LoVo (cell line): ENCODE measurements at regions not wholly inside any gene's neighbourhood (a gene's known extent, or its start where the extent isn't known, plus 50 kb on each side); places are given as distances from the start of the nearest gene placed in this dataset.

Source experiments
- DNase-seq: peaks from one replicate; pipeline ENCODE4 v3.0.0-alpha.2; 2016; ENCODE audit warnings: low spot score

DNA sequence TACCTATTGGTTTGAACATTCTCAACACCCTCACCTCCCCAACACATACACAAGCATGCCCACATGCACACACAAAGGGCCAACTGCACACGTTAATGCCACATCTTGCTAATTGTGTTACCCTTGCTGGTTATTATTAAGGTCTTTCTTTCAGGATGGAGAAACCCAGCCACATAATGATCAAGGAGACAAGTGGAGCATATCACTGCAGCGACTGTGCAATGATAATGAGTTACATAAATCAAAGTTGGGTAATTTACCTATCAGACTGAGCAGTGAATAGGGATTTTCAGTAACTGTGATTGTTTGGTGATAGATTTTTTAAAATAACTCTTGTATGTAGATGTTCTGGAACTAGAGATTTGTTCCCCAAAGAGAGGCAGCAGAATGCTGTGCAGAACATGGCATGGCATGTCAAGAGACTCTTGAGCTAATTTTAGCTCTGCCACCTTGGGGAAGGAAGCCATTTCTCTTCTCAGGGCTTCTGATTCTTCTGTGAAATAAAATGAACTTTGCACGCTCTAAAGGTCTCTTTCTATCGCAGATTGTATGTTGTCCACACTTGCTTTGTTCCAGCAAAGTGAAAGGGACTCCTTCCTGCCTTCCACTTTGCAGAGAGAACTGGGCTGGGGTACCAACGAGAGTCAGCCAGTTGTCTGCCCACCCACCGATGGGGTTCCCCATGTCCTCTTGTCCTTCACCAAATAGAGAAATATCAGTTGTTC, 126.0 kb upstream of the CAMK1G start:
- DNase-seq = no peak

DNA sequence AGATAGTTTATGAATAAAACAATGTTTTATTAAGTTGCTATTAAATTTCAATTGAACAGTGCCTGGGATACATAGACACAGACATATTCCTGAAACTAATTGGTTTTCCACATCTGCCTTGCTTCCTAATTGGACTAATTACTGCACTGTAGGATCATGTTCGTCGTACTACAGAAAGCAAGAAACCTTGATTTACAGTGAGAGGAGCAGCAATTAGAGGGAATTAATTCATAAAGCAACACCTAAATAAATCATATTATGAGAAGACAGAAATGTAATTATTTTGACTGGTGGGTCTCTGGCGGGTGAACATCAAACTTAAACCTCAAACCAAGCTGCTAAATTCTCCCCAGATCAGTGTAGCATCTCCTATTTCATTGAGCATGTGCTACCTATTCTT, 124.6 kb upstream of the CAMK1G start:
- no peak for DNase-seq

DNA sequence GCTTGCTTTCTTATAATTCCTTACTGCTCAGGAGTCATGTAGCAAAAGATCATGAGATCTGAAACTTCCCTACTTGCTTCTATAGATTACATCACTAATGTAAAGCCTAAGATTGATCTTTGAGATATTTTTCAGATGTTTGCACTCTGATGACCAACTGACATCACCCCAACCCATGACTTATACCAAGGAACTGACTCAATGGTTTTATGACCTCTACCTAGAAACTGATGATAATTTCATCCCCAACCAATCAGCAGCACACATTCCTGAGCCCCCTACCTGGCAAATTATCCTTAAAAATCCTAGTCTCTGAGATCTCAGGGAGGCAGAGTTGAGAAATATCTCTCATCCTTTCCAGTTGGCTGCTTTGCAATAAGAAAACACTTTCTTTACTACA, 122.3 kb upstream of the CAMK1G start:
- DNase-seq = no peak

DNA sequence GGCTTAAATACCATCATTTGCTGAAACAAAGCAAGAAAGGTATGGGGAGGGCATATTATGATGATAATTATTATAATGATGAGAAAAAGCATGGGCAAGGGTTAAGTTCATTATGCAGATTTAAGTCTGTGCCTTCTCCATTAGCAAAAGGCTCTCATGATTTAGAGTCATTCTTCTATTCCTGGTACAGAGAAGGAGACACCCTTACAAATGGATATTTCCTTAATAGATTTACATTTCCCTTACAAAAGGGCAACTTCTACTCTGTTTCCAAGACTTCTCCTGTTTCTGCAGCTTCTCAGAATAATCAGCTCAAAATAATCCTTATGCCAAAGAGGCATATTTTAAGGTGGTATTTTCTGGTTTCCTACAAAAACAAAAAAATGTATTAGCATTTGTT, 121.1 kb upstream of the CAMK1G start:
- DNase-seq = no peak

DNA sequence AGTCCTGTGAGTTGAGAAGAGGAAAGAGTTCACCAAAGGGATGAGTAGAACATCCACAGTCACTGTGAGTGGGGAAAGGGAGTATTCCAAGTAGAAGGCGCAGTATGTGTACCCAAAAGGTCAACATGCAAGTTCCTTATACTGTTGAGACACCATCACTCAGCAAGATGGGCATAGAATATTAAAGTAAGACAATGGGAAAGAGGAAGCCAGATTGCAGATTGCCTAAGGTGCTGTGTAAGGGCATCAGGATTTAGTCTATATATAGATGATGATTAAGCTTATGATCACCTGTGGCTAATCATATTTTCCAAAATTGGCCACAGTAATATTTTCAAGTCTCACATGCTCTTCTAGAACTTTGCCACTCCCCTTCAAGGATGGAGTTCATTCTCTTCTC, 120.1 kb upstream of the CAMK1G start:
- no peak for DNase-seq

DNA sequence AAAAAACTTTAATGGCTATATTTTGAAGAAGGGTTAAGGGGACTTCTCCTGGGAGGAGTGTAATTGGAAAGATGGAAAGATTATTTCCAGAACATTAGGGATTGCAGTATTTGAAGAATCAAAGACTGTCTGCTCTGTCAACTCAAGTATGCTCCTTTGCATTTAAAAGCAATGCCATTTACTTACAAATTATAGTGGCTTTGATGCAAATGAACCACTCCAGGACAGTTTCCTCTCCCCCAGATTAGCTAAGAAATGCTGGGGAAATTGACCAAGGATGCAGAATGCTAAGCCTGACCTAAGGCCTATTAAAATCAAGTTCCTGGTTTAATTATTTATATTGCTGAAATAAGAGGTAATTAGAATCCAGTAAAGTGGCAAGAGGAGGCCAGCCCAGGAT, 110.5 kb upstream of the CAMK1G start:
- DNase-seq = no peak

DNA sequence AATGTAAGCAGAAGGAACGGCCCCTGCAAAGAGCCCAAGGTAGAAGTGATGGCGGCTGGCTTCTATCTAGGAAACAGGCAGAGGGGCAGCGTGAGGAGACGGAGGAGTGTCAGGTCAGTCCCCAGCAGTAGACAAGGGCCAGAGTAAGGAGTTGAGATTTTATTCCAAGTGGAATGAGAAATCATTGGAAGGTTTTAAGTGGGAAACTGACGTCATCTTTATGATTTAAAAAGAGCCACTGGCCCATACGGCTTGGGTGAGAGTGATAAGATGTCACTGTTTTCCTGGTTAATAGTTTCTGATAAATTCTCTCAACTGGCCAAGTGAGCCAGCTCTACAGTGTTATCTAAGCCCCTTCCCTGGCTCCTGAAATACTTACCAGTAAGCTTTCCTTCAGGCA, 103.2 kb upstream of the CAMK1G start:
- no peak for DNase-seq

DNA sequence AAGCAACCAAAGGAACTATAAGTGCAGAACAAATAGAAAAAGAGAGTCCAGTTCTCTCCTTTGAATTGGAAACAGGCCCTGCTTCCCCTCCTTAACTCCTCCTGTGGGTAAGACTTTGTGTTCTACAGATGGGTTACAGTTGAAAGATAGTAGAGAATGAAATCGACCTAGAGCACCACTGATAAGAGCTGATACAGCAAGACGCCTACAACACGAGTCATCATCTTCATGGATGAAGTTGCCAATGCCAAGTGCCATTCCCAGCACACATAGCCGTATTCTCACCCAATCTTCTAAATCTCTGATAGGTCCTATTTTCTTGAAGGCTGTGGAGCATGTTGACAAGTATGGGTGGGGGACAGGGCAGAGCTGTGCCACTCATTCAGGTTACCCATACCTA, 99.8 kb upstream of the CAMK1G start:
- no peak for DNase-seq

DNA sequence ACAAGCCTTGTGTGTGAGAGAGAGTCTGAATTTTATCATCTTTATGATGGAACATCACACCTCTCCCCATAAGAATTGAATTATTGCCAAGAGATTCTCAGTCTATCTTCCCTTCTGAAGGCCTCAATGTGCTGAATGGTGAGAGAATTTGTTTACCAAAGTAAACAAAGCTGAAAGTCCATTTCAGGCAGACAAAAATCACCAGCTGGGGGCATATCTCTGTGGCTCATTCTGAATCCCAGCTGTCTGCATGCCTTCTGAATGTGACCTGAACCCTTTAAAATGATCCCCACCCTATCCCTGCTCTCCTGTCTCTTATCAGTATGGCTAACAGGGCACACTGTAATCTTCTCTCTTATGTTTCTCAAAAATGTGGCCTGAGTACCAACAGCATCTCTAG, 99.1 kb upstream of the CAMK1G start:
- no peak for DNase-seq

DNA sequence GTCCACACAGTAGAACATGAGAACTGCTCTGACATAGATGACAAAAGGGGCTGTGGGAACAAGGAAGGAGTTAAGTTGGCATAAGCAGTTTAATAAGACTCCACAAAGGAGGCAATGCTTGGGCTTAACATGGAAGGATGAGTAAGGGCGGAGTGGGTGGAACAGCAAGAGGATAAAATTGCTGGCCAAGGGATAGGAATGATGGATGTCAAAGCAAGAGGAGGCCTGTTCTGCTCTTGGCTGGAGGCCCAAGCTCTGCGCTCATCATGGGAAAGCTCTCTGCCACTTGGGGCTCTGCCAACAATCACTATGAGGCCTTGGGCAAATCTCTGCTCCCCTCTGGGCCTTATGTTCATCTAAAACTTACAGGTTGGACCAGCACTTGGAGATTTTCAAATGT, 98.3 kb upstream of the CAMK1G start:
- DNase-seq = peak; percentile 12

DNA sequence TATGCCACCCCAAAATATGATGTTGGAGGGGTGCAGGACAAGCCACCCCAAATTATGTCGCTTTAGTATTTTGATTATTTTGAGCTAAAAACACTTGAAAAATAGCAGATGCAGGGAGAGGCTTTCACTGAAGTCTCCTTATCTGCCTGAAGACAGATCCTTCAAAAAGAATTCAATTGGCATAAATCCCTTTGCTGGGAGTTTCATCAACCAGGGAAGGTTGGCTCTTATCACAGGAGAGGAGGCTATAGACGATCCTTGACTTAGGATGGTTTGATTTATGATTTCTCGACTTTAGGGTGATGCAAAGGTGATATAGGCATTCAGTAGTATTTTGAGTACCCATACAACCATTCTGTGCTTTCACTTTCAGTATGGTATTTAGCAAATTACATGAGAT, 97.8 kb upstream of the CAMK1G start:
- DNase-seq = no peak

DNA sequence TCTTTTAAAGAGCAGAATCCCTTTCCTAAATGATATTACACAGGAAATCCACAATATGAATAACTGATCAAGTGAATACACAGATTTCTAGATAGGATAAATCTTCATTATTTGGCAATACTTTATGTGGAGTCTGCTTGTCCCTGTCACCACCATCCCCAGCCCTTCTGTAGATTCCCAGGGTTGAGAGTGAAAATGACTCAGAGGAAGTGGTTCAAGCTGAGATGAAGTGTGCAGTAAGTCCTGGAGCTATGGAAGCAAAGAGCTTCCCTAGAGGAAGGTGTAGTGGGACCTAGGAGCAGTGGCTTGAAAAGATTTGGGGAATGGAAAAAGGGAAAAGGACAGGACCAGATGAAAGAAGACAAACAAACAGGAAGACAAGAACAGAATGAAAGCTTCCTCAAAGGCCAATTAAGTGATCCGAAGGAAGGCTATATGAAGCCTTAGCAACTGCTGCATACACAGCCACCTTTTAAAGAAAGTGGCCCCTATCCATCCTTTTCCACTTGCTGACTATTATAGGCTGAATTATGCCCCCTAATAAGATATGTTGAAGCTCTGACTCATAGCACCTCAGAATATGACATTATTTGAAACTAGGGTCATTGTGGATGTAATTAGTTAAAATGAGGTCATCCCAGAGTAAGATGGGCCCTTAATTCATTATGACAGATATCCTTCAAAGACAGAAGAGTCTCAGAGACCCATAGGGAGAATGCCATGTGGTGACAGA, 96.5 kb upstream of the CAMK1G start:
- no peak for DNase-seq

DNA sequence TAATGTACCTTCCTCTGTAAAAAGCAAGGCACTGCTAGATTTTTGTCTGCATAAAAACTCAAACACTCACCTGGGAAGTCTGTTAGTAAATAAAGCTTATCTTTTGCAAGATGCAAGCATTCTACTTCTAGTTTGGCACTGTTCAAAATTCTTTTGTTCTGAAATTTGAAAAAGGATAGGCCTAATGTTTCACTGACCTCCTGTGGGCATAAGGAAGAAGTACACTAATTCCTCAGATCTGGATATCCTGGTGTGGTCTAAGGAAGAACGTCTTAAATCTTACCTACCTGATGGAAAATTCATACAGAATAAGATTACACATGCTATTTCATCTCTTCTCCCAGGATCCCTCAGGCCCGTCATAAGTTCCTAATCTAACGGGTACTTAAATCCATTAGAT, 93.5 kb upstream of the CAMK1G start:
- DNase-seq = no peak

DNA sequence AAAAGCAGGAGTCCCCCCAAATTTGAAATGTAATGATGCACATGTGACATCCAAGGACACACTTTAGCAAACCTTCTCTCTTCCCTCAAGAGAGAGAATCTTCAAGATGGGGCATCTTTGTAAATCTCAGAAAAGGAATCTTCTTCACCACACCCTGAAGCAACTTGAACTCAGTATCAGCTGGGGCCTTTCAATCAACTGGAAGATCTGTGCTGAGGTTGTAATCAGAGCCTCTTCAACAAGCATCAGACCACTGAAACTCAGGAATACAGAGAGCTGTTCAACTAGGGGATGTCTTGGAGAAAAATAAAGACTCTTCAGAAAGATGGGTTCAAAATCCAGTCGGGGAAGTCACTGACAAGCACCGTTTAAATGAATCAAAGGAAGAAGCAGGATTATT, 92.5 kb upstream of the CAMK1G start:
- DNase-seq = no peak

DNA sequence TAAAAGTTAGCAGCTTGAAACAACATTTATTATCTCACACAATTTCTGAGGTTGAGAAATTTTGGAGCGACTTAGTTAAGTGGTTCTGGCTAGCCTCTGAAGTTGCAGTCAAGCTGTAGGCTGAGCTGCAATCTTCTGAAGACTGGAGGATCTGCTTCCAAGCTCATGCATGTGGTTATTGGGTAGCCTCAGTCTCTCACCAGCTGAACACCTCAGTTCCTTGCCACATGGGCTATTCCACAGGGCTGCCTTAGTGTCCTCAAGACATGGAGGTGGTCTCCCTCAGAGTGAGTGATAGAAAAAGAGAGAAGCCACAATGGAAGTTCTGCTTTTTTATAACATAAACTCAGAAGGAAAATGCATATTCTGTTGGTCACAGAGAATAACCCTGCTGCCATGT, 92.0 kb upstream of the CAMK1G start:
- no peak for DNase-seq

DNA sequence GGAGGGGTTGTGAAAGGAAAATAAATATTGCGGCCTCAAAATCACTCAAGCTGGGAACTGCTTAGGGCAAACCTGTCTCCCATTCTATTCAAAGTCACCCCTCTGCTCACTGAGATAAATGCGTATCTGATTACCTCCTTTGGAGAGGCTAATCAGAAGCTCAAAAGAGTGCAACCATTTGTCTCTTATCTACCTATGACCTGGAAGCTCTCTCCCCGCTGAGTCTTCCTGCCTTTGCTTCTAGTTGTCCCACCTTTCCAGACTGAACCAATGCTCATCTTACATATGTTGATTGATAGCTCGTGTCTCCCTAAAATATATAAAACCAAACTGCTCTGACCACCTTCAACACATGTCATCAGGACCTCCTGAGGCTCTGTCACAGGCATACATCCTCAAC, 91.6 kb upstream of the CAMK1G start:
- no peak for DNase-seq

DNA sequence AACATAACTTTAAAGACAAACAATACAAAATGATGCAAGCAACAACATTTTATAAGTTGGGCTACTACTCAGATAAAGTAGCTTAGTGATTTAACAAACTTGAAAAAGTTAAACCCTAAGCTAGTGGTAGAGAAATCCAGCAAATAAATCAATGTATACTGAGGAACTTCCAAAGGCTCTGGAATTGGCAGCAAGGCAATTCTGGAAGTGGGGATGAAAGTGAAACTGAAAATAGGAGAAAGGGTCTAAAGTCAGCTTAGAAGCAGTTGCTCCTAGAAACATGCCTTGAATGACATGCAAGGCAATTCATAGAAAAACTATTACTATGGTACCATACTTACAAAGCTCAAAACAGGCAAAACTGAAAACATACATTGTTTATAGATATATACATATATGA, 90.0 kb upstream of the CAMK1G start:
- DNase-seq = no peak

DNA sequence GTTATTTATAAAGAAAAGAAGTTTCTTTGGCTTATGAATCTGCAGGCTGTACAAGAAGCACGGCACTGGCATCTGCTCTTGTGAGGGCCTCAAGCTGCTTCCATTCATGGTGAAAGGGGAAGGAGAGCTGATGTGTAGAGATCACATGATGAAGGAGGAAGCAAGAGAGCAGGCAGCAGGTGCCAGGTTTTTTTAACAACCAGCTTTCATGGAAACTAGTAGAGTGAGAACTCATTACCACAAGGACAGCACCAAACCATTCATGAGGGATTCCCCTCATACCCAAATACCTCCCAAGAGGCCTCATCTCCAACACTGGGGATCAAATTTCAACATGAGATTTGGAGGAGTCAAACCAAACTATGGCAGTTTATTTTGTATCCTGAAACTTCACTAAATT, 85.8 kb upstream of the CAMK1G start:
- DNase-seq = no peak

DNA sequence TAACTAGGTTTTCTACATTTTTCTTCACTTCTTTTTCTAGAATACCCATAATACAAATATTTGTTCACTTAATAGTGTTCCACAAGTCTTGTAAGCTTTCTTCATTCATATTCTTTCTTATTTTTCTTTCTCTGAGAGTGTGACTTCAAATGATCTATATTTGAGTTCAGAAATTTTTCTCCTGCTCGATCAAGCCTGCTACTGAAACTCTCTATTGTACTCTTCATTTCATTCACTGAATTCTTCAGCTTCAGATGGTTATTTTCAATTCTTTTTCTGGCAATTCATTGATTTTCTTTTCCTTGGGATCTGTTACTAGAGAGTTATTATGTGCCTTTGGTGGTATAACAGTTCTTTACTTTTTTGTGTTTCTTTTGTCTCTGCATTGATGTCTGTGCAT, 82.5 kb upstream of the CAMK1G start:
- no peak for DNase-seq

DNA sequence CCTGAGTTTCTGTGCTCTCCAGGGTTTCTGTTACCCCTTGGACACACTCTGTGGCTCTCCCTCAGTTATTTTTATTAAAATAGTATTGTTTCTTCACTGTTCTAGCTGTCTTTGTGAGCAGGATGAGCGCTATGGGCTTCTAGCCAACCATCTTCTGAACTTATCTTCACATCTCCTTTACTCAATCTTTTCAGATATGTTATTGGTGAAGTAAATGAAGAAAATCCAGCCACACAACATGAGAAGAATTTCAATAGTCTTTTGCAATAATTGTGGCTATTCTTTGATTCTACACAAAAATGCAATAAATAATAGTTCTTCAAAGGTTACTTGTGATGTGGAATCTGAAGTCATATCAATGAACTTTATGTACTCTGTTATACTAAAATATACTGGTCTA, 80.3 kb upstream of the CAMK1G start:
- no peak for DNase-seq

DNA sequence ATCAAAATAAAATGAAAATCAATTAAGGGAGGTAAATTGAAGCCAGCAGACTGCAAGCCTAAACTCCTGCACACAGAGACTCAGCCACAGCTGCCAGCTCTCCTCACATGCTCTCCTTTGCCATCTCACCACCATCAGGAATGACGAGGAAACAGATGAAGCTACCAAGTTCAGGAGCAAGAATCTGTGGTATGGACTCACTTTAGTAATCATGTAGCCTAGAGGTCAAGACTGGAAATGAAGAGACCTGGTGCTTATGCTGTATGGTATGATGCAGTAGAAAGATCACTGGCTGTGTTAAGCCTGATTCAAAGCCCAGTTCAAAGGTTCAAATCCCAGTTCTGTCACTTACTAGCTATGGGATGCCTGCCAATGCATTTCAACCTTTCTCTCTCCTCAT, 78.9 kb upstream of the CAMK1G start:
- DNase-seq = no peak

DNA sequence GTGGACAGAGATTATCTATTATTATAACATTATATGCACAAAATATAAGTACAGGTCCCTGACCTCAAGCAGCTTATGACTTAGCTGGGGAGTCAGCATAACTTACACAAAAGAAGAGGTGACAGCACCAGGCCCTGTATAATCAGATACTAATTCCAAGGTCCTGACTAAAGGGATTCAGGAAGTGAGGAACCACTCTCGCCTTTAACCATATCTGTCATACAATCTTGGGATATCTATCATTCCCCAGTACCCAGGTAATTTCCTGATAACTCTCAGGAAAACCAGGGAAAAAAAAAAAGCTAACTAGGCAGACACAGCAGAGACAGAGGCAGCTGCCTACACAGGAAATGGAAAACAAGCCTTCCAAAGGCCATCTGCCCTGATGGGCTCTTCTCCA, 78.5 kb upstream of the CAMK1G start:
- DNase-seq = no peak

DNA sequence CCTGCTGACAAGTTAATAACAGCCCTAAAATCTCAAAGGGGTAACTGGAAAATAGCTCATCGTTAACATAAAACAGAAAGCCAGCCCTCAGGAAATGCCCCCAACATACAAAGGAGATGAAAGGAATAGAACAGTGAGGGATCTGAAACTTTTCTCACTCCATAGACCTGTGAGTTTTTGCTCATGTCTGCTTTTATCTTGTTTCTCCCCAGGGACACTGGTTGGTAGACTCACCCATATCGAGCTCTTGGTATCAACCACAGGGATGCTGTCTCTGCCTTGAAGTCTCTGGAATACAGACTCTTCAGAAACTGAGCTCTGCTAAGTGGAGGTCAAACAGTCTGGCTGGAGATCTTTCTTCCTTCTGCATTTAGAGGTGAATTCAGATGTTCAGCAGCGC, 77.4 kb upstream of the CAMK1G start:
- DNase-seq = no peak

DNA sequence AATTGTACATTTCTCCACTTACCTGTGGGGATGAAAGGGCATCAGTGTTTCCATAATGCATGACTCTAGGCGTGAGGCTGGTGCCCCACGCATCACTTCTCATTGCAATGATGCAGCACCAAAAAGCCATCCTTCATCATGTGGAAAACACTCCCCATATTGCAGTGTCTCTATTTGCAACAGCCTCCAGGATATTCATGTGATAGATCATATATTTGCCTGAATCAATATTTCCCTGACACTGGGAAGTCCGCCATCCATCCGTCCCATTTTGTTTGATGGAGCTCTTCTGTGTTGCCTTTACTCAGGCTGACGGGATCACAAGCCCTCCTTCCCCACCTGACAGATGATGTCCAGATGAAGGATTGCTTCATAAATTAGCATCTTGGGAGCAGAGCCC, 74.5 kb upstream of the CAMK1G start:
- DNase-seq = no peak
